Urinary bladder (tissue), 3 donors: ENCODE measurements at regions not wholly inside any gene's neighbourhood (a gene's known extent, or its start where the extent isn't known, plus 50 kb on each side); places are given as distances from the start of the nearest gene placed in this dataset.
"Not testable (repeated sequence)": the region's sequence is repeated elsewhere in the genome, so short reads cannot be mapped to it uniquely, and the experiment has no call there.

Experiments used
- DNase-seq: peaks from one replicate; pipeline ENCODE4 v3.0.0-alpha.2; 2015; ENCODE audit errors: extremely low spot score
- H3K27ac ChIP-seq: one replicate; pipeline ENCODE4 v1.5.1; 2013; ENCODE audit warnings: low read depth, mild to moderate bottlenecking, moderate library complexity
- H3K36me3 ChIP-seq: one replicate; pipeline ENCODE4 v1.6.1; 2013; ENCODE audit warnings: mild to moderate bottlenecking, moderate library complexity; ENCODE audit not compliant: insufficient read depth
- H3K4me1 ChIP-seq: one replicate; pipeline ENCODE4 v1.6.1; 2013; ENCODE audit warnings: mild to moderate bottlenecking, moderate library complexity; ENCODE audit not compliant: insufficient read depth
- H3K4me3 ChIP-seq: one replicate; pipeline ENCODE4 v1.5.1; 2013; ENCODE audit warnings: low read depth, low read length
- WGBS: extraction: QIAGEN DNeasy Blood & Tissue Kit; methylation state at CpG from one replicate; pipeline ENCODE4 v1.1.7; 2013; 5-methylcytosine and 5-hydroxymethylcytosine counted together
- donor health status: healthy with polysubstance abuse.
- donor health status: healthy.

GRCh38 chr3:26920646-26921478, 298.3 kb downstream of the LRRC3B start:
- H3K27ac ChIP-seq, result no peak overlapping the region
- H3K4me1 ChIP-seq, result no peaks in the 10 kb centered on the region
- H3K4me3 ChIP-seq, result no peak overlapping the region
- no peak for DNase-seq
- WGBS, result 66% methylated on average over 12 of the region's 12 CpGs
- H3K36me3 ChIP-seq, result no peaks in the 10 kb centered on the region

GRCh38 chr3:26931896-26932295, 309.3 kb downstream of the LRRC3B start:
- 75% methylated on average over 1 of the region's 1 CpG for WGBS
- H3K4me1 ChIP-seq, result no peaks in the 10 kb centered on the region
- H3K4me3 ChIP-seq, result no peak overlapping the region
- no peak for DNase-seq
- no peaks in the 10 kb centered on the region for H3K36me3 ChIP-seq
- no peak overlapping the region for H3K27ac ChIP-seq

GRCh38 chr3:26932752-26933151, 310.2 kb downstream of the LRRC3B start:
- DNase-seq, result no peak
- H3K36me3 ChIP-seq, result no peaks in the 10 kb centered on the region
- H3K4me3 ChIP-seq, result no peak overlapping the region
- WGBS, result 93% methylated on average over 3 of the region's 3 CpGs
- H3K27ac ChIP-seq, result no peak overlapping the region
- H3K4me1 ChIP-seq, result no peaks in the 10 kb centered on the region

- not testable (repeated sequence) for H3K4me3 ChIP-seq, H3K4me1 ChIP-seq, DNase-seq, H3K36me3 ChIP-seq, H3K27ac ChIP-seq
- 92% methylated on average over 4 of the region's 4 CpGs for WGBS
Measured at GRCh38 chr3:26945480-26945879, 322.9 kb downstream of the LRRC3B start.

- Histone ChIP-seq H3K36me3 (no peaks in the 10 kb centered on the region), H3K27ac (no peak overlapping the region), H3K4me1 (peaks cover 1% of the 10 kb centered on the region), H3K4me3 (no peak overlapping the region)
- no peak for DNase-seq
- 68% methylated on average over 1 of the region's 1 CpG for WGBS
Measured at GRCh38 chr3:26960382-26960781, 337.8 kb downstream of the LRRC3B start.

- DNase-seq, result no peak
- H3K4me3 ChIP-seq, result no peak overlapping the region
- H3K4me1 ChIP-seq, result peaks cover 1% of the 10 kb centered on the region
- H3K27ac ChIP-seq, result no peak overlapping the region
- WGBS, result 77% methylated on average over 6 of the region's 6 CpGs
- no peaks in the 10 kb centered on the region for H3K36me3 ChIP-seq
Measured at GRCh38 chr3:26962492-26963360, 340.2 kb downstream of the LRRC3B start.

- Histone ChIP-seq H3K4me3 (no peak overlapping the region), H3K27ac (no peak overlapping the region), H3K36me3 (no peaks in the 10 kb centered on the region), H3K4me1 (peaks cover 1% of the 10 kb centered on the region)
- DNase-seq, result no peak
- 94% methylated on average over 5 of the region's 5 CpGs for WGBS
Measured at GRCh38 chr3:26963361-26963743, 340.8 kb downstream of the LRRC3B start.

GRCh38 chr3:26964313-26964712, 341.7 kb downstream of the LRRC3B start:
- H3K27ac ChIP-seq, result no peak overlapping the region
- no peak for DNase-seq
- H3K4me3 ChIP-seq, result no peak overlapping the region
- H3K4me1 ChIP-seq, result peaks cover 1% of the 10 kb centered on the region
- H3K36me3 ChIP-seq, result no peaks in the 10 kb centered on the region

GRCh38 chr3:26964836-26965235, 342.3 kb downstream of the LRRC3B start:
- 88% methylated on average over 2 of the region's 2 CpGs for WGBS
- Histone ChIP-seq H3K4me3 (no peak overlapping the region), H3K4me1 (peaks cover 1% of the 10 kb centered on the region), H3K36me3 (no peaks in the 10 kb centered on the region), H3K27ac (no peak overlapping the region)
- DNase-seq, result no peak

GRCh38 chr3:26967501-26967900, 344.9 kb downstream of the LRRC3B start:
- H3K36me3 ChIP-seq, result no peaks in the 10 kb centered on the region
- no peaks in the 10 kb centered on the region for H3K4me1 ChIP-seq
- no peak overlapping the region for H3K4me3 ChIP-seq
- 63% methylated on average over 1 of the region's 1 CpG for WGBS
- no peak overlapping the region for H3K27ac ChIP-seq
- DNase-seq, result no peak

- Histone ChIP-seq H3K36me3 (no peaks in the 10 kb centered on the region), H3K27ac (no peak overlapping the region), H3K4me1 (no peaks in the 10 kb centered on the region), H3K4me3 (no peak overlapping the region)
- WGBS, result 64% methylated on average over 4 of the region's 4 CpGs
- no peak for DNase-seq
Measured at GRCh38 chr3:26984416-26985390, 362.1 kb downstream of the LRRC3B start.

- Histone ChIP-seq H3K27ac (no peak overlapping the region), H3K4me3 (no peak overlapping the region), H3K36me3 (no peaks in the 10 kb centered on the region), H3K4me1 (no peaks in the 10 kb centered on the region)
- DNase-seq, result no peak
- 80% methylated on average over 1 of the region's 1 CpG for WGBS
Measured at GRCh38 chr3:26989037-26989436, 366.5 kb downstream of the LRRC3B start.

GRCh38 chr3:26997226-26997625, 372.0 kb downstream of the NEK10 start:
- Histone ChIP-seq H3K4me1 (no peaks in the 10 kb centered on the region), H3K4me3 (no peak overlapping the region), H3K36me3 (no peaks in the 10 kb centered on the region), H3K27ac (no peak overlapping the region)
- WGBS, result 95% methylated on average over 1 of the region's 1 CpG
- DNase-seq, result no peak
